Progenitor cell of endocrine pancreas (in vitro differentiated cells): ENCODE measurements at regions not wholly inside any gene's neighbourhood (a gene's known extent, or its start where the extent isn't known, plus 50 kb on each side); places are given as distances from the start of the nearest gene placed in this dataset.
"Not testable (repeated sequence)": the region's sequence is repeated elsewhere in the genome, so short reads cannot be mapped to it uniquely, and the experiment has no call there.

Experiments
- DNase-seq: peaks from one replicate; pipeline ENCODE4 v3.0.0; 2021; ENCODE audit warnings: low spot score; ENCODE audit not compliant: unreplicated experiment
- H3K27ac Mint-ChIP-seq: 2 replicates; pipeline ENCODE4 v1.8.0; 2021; ENCODE audit warnings: mild to moderate bottlenecking, moderate library complexity, mixed read lengths
- H3K27me3 Mint-ChIP-seq: 2 replicates; pipeline ENCODE4 v1.8.0; 2021; ENCODE audit warnings: mixed read lengths
- H3K36me3 Mint-ChIP-seq: 2 replicates; pipeline ENCODE4 v1.8.0; 2022; ENCODE audit warnings: mixed read lengths; ENCODE audit not compliant: insufficient read depth
- H3K4me1 Mint-ChIP-seq: 2 replicates; pipeline ENCODE4 v1.8.0; 2021; ENCODE audit warnings: low read depth, mixed read lengths
- H3K4me3 Mint-ChIP-seq: 2 replicates; pipeline ENCODE4 v1.8.0; 2021; ENCODE audit warnings: low read depth, mild to moderate bottlenecking, moderate library complexity, mixed read lengths
- H3K9me3 Mint-ChIP-seq: 2 replicates; pipeline ENCODE4 v1.8.0; 2021; ENCODE audit warnings: low read depth, mixed read lengths
- CTCF ChIP-seq: fragments of 200-600 bp; sonication (generic); IDR thresholded peaks from one replicate; pipeline ENCODE4 v1.5.0; 2021; ENCODE audit warnings: antibody characterized with exemption, mild to moderate bottlenecking; ENCODE audit not compliant: unreplicated experiment

- no peak for TF ChIP-seq CTCF
- no peak for DNase-seq
Observed at GRCh38 chr3:154921351-154921750, 158.8 kb upstream of the MME start.

GRCh38 chr3:154919226-154919625, 160.9 kb upstream of the MME start:
- no peak overlapping the region for H3K4me3 Mint-ChIP-seq
- no peaks in the 10 kb centered on the region for H3K4me1 Mint-ChIP-seq
- no peak for TF ChIP-seq CTCF
- no peaks in the 10 kb centered on the region for H3K27me3 Mint-ChIP-seq
- H3K36me3 Mint-ChIP-seq, result no peaks in the 10 kb centered on the region
- H3K27ac Mint-ChIP-seq, result no peak overlapping the region
- H3K9me3 Mint-ChIP-seq, result peaks cover 24% of the 10 kb centered on the region
- no peak for DNase-seq

More at GRCh38 chr3:154921351-154921750, 158.8 kb upstream of the MME start:
- Mint-ChIP-seq H3K27ac (no peak overlapping the region), H3K4me1 (no peaks in the 10 kb centered on the region), H3K9me3 (peaks cover 12% of the 10 kb centered on the region), H3K4me3 (no peak overlapping the region), H3K36me3 (no peaks in the 10 kb centered on the region), H3K27me3 (no peaks in the 10 kb centered on the region)

- H3K27ac Mint-ChIP-seq, result no peak overlapping the region
- TF ChIP-seq CTCF, result peak; percentile 54
- H3K4me1 Mint-ChIP-seq, result no peaks in the 10 kb centered on the region
- peaks cover 1% of the 10 kb centered on the region for H3K9me3 Mint-ChIP-seq
- no peaks in the 10 kb centered on the region for H3K27me3 Mint-ChIP-seq
- H3K36me3 Mint-ChIP-seq, result no peaks in the 10 kb centered on the region
- no peak for DNase-seq
- H3K4me3 Mint-ChIP-seq, result no peak overlapping the region
Observed at GRCh38 chr3:154904328-154904727, 175.8 kb upstream of the MME start.

GRCh38 chr3:154902495-154902894, 177.6 kb upstream of the MME start:
- H3K36me3 Mint-ChIP-seq, H3K4me1 Mint-ChIP-seq, H3K27me3 Mint-ChIP-seq, DNase-seq, H3K27ac Mint-ChIP-seq, H3K9me3 Mint-ChIP-seq, H3K4me3 Mint-ChIP-seq: not testable (repeated sequence)

GRCh38 chr3:154901278-154901677, 178.8 kb upstream of the MME start:
- H3K36me3 Mint-ChIP-seq, result no peaks in the 10 kb centered on the region
- H3K4me3 Mint-ChIP-seq, result no peak overlapping the region
- H3K27ac Mint-ChIP-seq, result no peak overlapping the region
- H3K27me3 Mint-ChIP-seq, result no peaks in the 10 kb centered on the region
- no peak for DNase-seq
- H3K4me1 Mint-ChIP-seq, result no peaks in the 10 kb centered on the region
- no peak for TF ChIP-seq CTCF
- H3K9me3 Mint-ChIP-seq, result no peaks in the 10 kb centered on the region

- no peak for DNase-seq
- Mint-ChIP-seq H3K4me1 (no peaks in the 10 kb centered on the region), H3K27me3 (no peaks in the 10 kb centered on the region), H3K4me3 (no peak overlapping the region), H3K27ac (no peak overlapping the region), H3K36me3 (no peaks in the 10 kb centered on the region), H3K9me3 (peaks cover 4% of the 10 kb centered on the region)
- TF ChIP-seq CTCF, result no peak
Observed at GRCh38 chr3:154900816-154901215, 179.3 kb upstream of the MME start.
